NCI-H748 (cell line): ENCODE measurements at regions not wholly inside any gene's neighbourhood (a gene's known extent, or its start where the extent isn't known, plus 50 kb on each side); places are given as distances from the start of the nearest gene placed in this dataset.
"Not testable (repeated sequence)": the region's sequence is repeated elsewhere in the genome, so short reads cannot be mapped to it uniquely, and the experiment has no call there.

Experiments
- DNase-seq: peaks from one replicate; lab custom pipeline; 2025; ENCODE audit not compliant: unreplicated experiment; lab: John Stamatoyannopoulos, UW

DNA sequence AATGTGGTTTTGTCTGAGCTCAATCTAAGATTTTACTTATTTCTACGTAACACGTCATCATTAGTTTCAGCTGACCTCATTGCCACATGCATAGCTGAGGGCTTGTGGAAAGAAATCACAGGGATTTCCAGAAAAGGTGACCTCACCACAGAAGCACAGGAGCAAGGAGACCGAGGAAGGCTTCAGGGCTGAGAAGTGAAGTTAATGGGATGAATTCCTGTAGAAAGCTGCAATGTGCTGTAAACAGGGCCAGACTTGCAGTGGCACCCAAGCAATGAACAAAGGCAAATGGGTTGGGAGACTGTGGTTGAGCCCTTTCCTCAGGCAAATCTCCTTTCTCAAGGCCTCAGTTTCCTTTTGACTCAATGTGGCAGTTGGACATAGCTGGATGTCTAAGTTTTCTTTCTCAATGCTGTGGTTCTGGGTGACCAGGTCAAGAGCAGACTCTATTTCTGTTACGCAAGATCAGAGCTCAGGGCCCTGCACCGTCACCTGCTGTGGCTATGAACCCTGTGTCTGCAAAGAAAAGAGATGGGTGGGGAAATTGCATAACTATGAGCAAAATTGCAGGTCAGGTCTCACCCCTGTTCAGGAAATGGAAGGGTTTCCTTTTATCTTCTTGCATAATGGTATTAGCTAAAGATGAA is 252.2 kb upstream of the TBL1XR1 start:
- DNase-seq, result no peak

GRCh38 chr3:177451301-177451750 is 254.0 kb upstream of the TBL1XR1 start:
- no peak for DNase-seq

GRCh38 chr3:177451864-177452830 is 254.9 kb upstream of the TBL1XR1 start:
- no peak for DNase-seq

DNA sequence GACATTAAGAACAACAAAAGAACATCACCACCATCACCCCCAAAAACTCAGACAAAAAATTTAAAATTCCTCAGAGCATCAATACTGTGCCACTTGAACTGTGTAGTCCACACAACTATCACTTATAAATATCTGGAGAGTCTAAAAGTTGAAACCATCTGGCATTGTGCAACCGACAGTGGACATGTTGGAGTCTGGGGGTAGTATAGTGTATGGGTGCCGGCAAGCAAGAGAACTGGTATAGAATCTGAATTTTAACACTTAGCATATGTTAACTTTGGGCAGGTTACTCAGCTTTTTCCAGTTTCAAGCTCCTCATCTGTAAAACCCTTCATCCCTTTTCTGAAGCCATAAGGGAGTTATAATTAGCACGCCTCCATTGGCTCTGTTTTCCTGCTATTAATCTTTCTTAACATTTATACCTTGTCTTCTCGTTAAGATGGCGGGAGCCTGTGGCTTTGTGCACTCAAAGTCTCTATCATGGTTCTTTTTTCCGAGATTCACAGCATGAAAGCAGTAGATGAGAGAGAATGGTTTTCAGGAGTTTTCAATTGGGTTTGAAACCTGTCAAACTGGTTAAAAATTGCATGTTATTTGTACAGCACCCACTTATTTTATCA is 255.7 kb upstream of the TBL1XR1 start:
- peak; percentile 25 for DNase-seq

- DNase-seq, result no peak
These were observed 256.2 kb upstream of the TBL1XR1 start for GRCh38 chr3:177453451-177453844.

DNA sequence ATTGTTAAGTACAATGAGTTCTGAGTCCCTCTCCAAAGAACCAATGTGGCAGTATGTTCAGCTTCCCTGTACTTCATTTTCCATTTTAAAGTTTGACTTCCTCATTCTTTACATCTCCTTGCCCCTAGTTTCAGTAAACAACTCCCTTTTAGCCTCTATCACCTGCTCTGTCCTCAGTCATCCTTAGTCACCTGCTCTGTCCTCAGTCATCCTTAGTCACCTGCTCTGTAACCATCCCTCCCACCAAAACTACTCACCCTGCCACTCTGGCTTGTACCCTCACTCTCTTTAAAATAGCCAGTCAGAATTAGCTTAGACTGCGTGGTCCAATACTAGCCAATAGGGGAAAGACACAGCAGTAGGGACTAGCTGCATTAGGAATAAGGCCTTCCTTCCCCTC is 259.9 kb upstream of the TBL1XR1 start:
- DNase-seq, result not testable (repeated sequence)

GRCh38 chr3:177459401-177459800 is 262.1 kb upstream of the TBL1XR1 start:
- DNase-seq, result no peak

- DNase-seq, result peak; percentile 52
These were observed 262.8 kb upstream of the TBL1XR1 start for GRCh38 chr3:177460047-177460446.

GRCh38 chr3:177461765-177462164 is 264.5 kb upstream of the TBL1XR1 start:
- DNase-seq, result no peak

GRCh38 chr3:177463341-177463740 is 266.1 kb upstream of the TBL1XR1 start:
- DNase-seq, result not testable (repeated sequence)

GRCh38 chr3:177463863-177464262 is 266.6 kb upstream of the TBL1XR1 start:
- no peak for DNase-seq

DNA sequence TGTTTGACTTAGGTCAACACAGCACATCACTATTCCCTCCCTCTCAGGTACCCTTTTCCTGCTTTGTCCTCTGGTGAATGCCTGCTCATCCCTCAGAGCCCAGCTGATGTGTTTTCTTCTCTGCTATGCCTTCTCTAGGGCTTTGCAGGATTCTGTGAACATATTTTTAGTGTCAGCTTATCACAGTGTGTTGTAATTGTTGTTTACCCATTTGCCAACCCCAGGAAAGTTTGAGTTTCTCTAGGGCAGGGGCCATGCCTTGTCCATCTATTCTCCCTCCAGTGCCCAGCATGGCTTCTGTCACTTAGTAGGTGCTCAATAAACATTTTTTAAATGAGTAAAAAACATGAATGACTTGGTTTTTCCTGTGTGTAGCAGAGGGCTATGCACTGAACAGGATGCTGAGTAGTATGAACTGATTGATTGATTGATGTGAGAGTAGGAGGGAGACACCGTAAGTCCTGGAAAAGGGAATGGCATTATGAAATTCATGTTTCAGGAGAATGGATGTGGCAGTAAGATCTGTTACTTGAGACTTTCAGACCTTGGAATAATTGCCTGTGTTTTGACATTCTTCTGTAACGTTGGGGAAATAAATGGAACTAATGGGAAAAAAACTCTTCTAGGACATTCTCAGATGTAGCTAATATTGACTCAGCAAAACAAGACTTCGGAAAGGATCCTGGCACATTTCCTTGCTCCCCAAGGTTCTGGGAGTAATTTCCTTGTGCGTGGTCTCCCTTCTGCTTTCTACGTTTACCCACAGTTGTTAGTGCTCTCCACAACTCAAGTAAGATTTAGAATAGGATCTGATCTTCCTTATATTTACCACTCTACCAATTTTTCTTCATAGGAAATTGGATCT is 267.3 kb upstream of the TBL1XR1 start:
- DNase-seq, result no peak

- no peak for DNase-seq
These were observed 268.0 kb upstream of the TBL1XR1 start for GRCh38 chr3:177465257-177465642.

- no peak for DNase-seq
These were observed 268.8 kb upstream of the TBL1XR1 start for GRCh38 chr3:177466074-177466473.

GRCh38 chr3:177466622-177467021 is 269.3 kb upstream of the TBL1XR1 start:
- DNase-seq, result not testable (repeated sequence)

DNA sequence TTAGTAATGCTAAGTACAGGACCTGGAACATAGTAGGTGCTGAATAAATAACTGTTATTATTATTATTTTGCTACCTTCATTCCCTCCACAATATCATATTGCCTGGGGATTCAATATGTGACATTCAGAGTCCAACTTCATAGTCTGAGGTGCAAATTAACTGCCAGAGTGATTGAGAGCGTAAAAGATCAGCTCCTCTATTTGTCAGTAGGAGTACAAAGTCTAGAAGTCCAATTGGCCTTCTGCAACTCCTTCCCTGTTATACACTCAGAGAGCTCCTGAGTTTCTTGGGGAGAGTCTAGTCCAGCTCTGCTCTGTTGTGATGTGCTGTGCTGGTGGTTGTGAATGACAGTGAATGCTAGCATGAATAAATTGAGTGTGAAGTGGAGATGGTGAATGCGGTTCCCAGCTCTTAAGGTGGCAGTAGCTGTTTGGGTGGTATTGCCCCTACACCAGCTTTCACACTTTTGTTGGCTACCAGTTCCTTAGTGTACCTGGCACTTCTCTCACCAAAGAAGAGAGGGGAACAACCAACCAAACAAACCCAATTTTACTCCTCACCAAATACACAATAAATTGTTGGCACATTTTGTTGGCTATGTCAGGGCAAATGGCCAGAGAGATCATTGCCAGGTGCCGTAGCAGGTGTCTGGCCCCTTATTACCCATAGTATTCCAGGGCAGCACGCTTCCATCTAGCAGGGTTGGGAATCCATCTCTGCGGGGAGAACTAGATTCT is 270.1 kb upstream of the TBL1XR1 start:
- no peak for DNase-seq

GRCh38 chr3:177468331-177468730 is 271.0 kb upstream of the TBL1XR1 start:
- DNase-seq, result no peak

DNA sequence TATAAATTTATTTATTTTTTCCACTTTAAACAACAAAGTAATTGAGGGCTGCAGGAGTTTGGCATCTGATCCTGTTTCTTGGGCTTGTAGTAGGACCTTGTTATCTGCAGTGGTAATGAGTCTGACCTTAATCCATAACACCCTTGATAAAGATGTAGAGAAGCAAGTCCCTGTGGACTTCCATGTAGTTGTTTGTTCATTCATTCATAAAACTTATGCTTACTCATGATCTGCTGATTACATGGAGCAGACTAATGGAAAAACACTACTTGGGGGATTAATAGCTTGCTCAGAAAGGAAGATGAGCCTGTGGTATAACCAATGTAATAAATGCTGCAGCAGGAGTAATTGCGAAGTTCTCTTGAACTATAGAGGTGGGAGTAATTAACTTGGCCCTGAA is 271.5 kb upstream of the TBL1XR1 start:
- DNase-seq, result no peak

GRCh38 chr3:177469216-177469615 is 271.9 kb upstream of the TBL1XR1 start:
- DNase-seq, result no peak
